ENCODE measurements at regions not wholly inside any gene's neighbourhood (a gene's known extent, or its start where the extent isn't known, plus 50 kb on each side); places are given as distances from the start of the nearest gene placed in this dataset.
A peak's percentile ranks its signal among the peaks of the same experiment; 100 is the strongest.

DNA sequence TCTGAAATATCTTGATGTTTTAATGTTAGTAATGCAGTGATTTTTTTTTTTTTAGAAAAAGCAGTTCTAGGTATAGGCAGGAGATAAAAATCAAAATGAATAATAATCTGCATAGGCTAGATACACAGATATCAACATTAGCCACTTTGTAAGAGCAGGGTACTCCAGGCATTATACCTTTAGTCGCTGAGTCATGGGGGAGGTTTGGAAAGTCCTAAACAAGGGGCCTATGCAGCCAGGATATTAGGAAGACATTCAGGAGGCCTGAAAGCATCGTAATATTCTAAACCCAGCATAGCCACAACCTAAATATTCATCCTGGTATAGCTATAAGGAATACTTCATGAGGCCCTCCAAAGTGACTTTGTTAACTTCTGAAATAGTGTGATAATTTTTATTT, 258.1 kb upstream of the NECTIN3 start:
- DNase-seq: no peak
- Mint-ChIP-seq H3K27ac (ENCODE audit: unreplicated experiment) (peak overlapping the region; percentile 89), H3K36me3 (ENCODE audit: insufficient read depth, unreplicated experiment) (no peaks in the 10 kb centered on the region), H3K27me3 (ENCODE audit: unreplicated experiment) (no peaks in the 10 kb centered on the region), H3K4me3 (ENCODE audit: low read depth, unreplicated experiment) (no peak overlapping the region), H3K9me3 (ENCODE audit: low read depth, unreplicated experiment) (no peaks in the 10 kb centered on the region), H3K4me1 (ENCODE audit: low read depth, unreplicated experiment) (peaks cover 44% of the 10 kb centered on the region)
- CTCF ChIA-PET: interaction anchor here (1.2 kb wide), 1 partner anchor 19 kb away, joined by 4 read pairs; no protein-coding TSS in a partner anchor
- BruUV-seq (replicated peaks): no TSS peak
- TF ChIP-seq, protein P1, sequence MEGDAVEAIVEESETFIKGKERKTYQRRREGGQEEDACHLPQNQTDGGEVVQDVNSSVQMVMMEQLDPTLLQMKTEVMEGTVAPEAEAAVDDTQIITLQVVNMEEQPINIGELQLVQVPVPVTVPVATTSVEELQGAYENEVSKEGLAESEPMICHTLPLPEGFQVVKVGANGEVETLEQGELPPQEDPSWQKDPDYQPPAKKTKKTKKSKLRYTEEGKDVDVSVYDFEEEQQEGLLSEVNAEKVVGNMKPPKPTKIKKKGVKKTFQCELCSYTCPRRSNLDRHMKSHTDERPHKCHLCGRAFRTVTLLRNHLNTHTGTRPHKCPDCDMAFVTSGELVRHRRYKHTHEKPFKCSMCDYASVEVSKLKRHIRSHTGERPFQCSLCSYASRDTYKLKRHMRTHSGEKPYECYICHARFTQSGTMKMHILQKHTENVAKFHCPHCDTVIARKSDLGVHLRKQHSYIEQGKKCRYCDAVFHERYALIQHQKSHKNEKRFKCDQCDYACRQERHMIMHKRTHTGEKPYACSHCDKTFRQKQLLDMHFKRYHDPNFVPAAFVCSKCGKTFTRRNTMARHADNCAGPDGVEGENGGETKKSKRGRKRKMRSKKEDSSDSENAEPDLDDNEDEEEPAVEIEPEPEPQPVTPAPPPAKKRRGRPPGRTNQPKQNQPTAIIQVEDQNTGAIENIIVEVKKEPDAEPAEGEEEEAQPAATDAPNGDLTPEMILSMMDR (IDR thresholded peaks at IDR 0.05; ENCODE audit: unreplicated experiment): no peak
- intact Hi-C loops (cut with micrococcal nuclease; ENCODE audit: unreplicated experiment): loop anchor here (5.0 kb wide), 1 partner anchor 264 kb away; no protein-coding TSS in a partner anchor

DNA sequence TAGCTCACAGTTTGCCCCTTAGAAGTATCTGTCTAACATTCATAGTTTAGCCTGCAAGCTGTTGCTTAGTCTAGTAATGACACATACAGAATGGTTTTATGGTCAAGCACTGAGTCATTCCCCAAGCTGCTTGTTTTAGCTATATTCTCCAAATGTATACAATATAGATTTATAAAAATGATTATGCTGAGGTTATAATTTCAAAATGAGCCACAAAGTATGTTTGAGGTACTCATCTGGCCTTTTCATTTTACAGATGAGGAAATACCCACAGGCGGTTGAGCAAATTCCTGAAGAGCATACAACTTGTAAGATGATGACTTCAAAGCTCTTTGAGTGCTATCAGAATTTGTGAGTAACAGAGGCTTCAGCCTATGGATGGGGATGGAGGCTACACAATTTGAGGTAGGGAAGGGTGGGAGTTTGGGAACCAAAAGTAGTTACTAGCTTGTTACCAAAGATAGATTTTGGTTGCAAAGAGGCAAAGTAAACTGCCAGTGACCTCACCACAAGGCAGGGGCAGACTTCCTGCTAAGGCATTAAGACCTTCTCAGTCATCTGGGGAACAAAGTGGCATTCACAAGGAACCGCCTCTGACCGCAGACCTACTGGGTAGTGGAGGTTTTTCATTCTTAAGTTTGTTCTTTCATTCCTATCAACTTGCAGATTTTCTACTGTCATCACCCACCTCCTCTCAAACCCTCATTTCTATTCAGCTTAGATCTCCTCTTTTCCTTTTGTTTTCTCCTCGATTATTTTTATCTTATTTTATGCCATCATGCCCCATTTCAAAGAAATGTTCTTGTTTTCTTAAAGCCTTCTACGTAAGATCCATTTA, 257.2 kb upstream of the NECTIN3 start:
- TF ChIP-seq, protein P1 (IDR thresholded peaks at IDR 0.05; ENCODE audit: unreplicated experiment): no peak
- no TSS peak for BruUV-seq (replicated peaks)
- Mint-ChIP-seq H3K36me3 (ENCODE audit: insufficient read depth, unreplicated experiment) (no peaks in the 10 kb centered on the region), H3K4me1 (ENCODE audit: low read depth, unreplicated experiment) (peaks cover 44% of the 10 kb centered on the region), H3K27me3 (ENCODE audit: unreplicated experiment) (no peaks in the 10 kb centered on the region), H3K4me3 (ENCODE audit: low read depth, unreplicated experiment) (peak overlapping the region; percentile 44), H3K9me3 (ENCODE audit: low read depth, unreplicated experiment) (no peaks in the 10 kb centered on the region), H3K27ac (ENCODE audit: unreplicated experiment) (peak overlapping the region; percentile 89)
- peak; percentile 62 for DNase-seq
- intact Hi-C loops (cut with micrococcal nuclease; ENCODE audit: unreplicated experiment): loop anchor here (5.0 kb wide), 1 partner anchor 263 kb away; no protein-coding TSS in a partner anchor
- CTCF ChIA-PET: interaction anchor here (0.8 to 1.2 kb wide), 2 partner anchors 20 to 126 kb away, joined by 3 to 4 read pairs; no protein-coding TSS in a partner anchor

DNA sequence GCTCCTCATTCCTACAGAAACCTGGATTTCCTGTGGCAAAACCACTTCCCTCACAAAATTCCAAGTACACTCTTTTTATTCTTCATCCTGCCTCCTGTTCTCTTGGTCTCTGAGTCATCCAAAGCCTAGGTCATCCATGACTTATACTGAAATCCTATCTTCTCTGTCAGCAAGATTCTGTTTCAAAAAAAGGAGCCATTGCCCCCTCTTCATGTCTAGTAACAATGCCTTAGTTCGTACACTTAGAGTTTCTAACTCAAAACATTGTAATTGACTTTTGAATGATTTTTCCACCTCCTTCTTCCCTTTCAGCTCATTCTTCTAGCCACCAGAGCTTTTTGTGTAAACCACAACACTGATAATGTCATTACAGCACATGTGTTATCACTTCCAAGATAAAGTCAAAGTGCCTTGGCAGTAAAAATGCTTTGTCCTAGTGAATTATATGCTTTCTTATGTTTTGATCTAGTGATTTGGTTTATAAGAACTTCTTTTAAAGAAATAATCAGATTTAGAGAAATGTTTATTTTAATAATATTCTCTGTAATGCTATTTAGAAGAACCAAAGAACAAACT, 256.5 kb upstream of the NECTIN3 start:
- intact Hi-C loops (cut with micrococcal nuclease; ENCODE audit: unreplicated experiment): no loop called here
- TF ChIP-seq, protein P1 (IDR thresholded peaks at IDR 0.05; ENCODE audit: unreplicated experiment): no peak
- H3K9me3 Mint-ChIP-seq (ENCODE audit: low read depth, unreplicated experiment): no peaks in the 10 kb centered on the region
- H3K4me3 Mint-ChIP-seq (ENCODE audit: low read depth, unreplicated experiment): peak overlapping the region; percentile 44
- BruUV-seq (replicated peaks): no TSS peak
- CTCF ChIA-PET: no interaction called here
- H3K27ac Mint-ChIP-seq (ENCODE audit: unreplicated experiment): peak overlapping the region; percentile 89
- H3K27me3 Mint-ChIP-seq (ENCODE audit: unreplicated experiment): no peaks in the 10 kb centered on the region
- no peak for DNase-seq
- H3K4me1 Mint-ChIP-seq (ENCODE audit: low read depth, unreplicated experiment): peaks cover 44% of the 10 kb centered on the region
- H3K36me3 Mint-ChIP-seq (ENCODE audit: insufficient read depth, unreplicated experiment): no peaks in the 10 kb centered on the region

DNA sequence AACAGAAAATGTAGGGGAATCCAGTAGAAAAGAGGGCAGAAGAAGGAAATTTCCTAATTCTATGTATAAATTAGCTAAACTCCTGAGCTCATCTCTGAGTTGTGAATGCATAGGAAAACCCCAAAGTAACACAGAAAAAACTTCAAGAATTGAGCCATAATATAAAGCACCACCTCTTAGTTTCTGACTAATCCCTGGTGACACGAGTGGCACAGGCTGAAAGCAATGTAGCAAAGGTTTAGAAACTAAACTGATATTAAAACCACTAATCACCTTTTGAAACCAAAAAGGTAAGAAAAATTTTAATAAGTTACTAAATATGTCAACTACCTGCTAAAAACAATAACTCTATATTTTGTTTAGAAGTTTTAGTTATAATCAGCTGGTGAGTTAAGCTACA, 255.6 kb upstream of the NECTIN3 start:
- Mint-ChIP-seq H3K27ac (ENCODE audit: unreplicated experiment) (no peak overlapping the region), H3K27me3 (ENCODE audit: unreplicated experiment) (no peaks in the 10 kb centered on the region), H3K4me3 (ENCODE audit: low read depth, unreplicated experiment) (no peak overlapping the region), H3K9me3 (ENCODE audit: low read depth, unreplicated experiment) (no peaks in the 10 kb centered on the region), H3K36me3 (ENCODE audit: insufficient read depth, unreplicated experiment) (no peaks in the 10 kb centered on the region), H3K4me1 (ENCODE audit: low read depth, unreplicated experiment) (peaks cover 42% of the 10 kb centered on the region)
- no peak for DNase-seq
- no TSS peak for BruUV-seq (replicated peaks)
- CTCF ChIA-PET: no interaction called here
- TF ChIP-seq, protein P1 (IDR thresholded peaks at IDR 0.05; ENCODE audit: unreplicated experiment): no peak
- intact Hi-C loops (cut with micrococcal nuclease; ENCODE audit: unreplicated experiment): no loop called here

Measured in Calu3 (cell line).